GM19035 (cell line): ENCODE measurements at regions not wholly inside any gene's neighbourhood (a gene's known extent, or its start where the extent isn't known, plus 50 kb on each side); places are given as distances from the start of the nearest gene placed in this dataset.
"Not testable (repeated sequence)": the region's sequence is repeated elsewhere in the genome, so short reads cannot be mapped to it uniquely, and the experiment has no call there.

Experiments used
- ATAC-seq: cut with Tn5 transposase; IDR thresholded peaks from one replicate; pipeline ENCODE4 v1.9.1; 2021; ENCODE audit not compliant: unreplicated experiment

GRCh38 chr10:109215291-109216075 is 707.8 kb downstream of the XPNPEP1 start:
- ATAC-seq, result no peak

DNA sequence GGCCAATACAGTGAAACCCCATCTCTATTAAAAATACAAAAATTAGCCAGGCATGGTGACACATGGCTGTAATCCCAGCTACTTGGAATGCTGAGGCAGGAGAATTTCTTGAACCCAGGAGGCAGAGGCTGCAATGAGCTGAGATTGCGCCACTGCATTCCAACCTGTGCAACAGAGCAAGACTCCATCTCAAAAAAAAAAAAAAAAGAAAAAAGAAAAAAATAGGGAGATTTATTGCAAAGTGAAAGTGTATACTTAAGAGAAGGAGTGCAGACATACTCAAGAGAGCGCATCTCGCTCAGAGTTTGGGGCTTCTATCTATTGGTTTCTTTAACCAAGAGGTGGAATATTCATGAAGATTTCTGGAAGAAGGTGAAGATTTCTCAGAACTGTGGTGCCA is 708.4 kb downstream of the XPNPEP1 start:
- ATAC-seq, result not testable (repeated sequence)

GRCh38 chr10:109207361-109207760 is 716.0 kb downstream of the XPNPEP1 start:
- ATAC-seq, result no peak

DNA sequence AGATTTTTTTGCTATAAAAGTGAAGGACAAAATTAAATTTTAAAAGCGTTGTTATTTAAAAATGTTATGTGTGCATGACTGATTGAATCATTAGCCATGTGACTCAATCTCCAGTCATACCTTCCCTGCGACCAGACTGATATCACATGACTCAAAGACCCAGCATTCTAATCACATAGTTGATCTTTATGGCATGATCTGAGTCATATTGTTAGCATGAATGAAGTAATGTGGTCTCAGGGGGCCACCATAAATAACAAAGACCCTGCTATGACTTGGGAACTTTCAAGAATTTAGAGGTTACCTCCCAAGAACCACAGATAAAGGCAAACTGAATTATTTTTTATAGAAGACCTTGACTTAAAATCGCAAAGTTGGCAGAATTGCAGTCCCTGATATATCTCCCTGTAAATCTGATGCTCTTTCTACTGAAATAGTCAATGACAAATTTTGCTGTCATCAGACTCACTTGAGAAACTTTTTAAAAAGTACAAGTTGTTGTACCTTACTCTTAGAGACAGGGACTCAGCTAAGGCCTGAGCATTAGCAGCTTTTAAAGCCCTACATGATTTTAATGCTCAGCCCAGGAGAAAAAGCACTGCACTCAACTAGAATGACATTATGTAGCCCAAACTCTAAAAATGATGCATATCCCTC is 717.3 kb downstream of the XPNPEP1 start:
- ATAC-seq, result no peak

DNA sequence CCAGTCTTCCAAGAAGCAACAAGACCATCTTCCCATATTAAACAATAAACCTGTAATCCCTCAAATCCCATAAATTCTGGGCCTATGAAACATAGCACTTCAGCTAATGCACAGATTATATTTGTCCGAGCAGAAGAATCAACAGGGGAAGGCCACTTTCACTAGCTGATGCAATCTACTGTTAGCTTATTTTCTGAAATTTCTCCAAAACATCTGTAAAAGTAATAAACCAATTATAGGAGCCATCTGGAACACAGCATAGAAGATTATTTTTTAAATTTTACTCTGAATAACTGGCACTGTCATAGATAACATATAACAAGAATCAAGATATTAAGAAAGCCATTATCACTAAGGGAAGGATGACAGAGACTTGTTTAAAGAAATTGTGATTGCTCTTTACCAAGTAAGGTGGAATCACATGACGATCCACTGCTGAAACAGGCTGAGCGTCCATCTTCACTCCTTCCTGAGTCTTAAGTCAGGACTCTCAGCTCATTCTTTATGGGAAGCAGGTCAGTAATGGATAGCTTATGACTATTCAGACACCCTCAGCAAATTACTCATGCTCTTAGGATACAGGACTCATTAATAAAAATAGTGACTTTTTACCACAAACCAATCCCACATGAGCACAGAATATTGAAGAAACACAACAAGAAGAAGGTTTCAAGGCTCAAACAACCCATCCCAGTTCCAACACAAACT is 719.5 kb downstream of the XPNPEP1 start:
- no peak for ATAC-seq

- no peak for ATAC-seq
Measured at GRCh38 chr10:109202111-109202510, 721.2 kb downstream of the XPNPEP1 start.

DNA sequence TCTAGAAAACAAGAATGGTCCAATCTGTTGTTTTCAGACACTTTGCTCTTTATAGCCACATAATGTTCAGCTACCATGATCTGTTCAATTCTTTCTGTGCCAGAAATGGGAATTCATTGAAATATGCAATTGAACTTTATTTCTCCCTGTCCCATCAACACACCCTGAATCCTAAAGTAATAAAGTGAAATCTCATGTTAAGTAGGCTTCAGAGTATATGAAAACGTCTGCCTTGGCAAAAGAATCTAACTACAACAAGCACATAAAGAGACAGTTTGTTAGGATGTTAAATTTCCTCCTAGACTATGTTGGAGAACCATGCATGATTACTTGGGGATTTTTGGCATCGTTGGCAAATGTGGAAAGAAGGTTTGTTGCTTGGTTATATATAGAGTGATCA is 722.7 kb downstream of the XPNPEP1 start:
- no peak for ATAC-seq

DNA sequence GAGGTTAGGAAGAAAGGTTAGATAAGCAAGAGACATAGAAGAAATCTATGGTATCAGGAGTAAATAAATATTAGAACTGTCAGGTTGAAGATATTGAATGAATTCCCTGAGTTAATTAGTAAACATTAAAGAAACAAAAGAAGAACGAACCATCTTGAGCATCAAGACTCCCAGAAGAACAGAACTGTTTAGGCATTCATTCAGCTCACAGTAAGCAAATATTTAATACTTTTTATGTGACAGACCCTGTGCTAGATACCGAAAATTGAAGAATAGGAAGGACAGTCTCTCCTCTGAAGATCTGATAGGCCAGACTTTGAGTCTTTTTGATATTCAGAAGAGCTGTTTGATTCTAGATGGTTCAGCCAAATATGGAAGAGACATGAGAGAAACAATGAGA is 731.5 kb downstream of the XPNPEP1 start:
- no peak for ATAC-seq

- ATAC-seq, result no peak
Measured at GRCh38 chr10:109191341-109191740, 732.0 kb downstream of the XPNPEP1 start.

- ATAC-seq, result no peak
Measured at GRCh38 chr10:109187677-109188076, 735.6 kb downstream of the XPNPEP1 start.

DNA sequence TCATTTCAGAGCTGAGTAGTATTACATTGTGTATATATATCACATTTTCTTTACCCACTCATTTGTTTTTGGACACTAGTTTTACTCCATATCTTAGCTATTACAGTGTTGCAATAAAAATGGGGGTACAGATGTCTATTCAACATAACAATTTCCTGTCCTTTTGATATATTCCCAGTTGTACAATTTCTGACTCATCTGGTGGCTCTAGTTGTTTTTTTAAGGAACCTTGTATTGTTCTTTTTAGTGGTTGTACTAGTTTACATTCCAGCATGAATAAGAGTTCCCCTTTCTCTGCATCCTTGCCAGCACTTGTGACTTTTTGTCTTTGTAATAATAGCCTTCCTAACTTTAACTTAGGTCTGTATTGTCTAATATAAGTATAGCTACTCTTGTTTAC is 739.9 kb downstream of the XPNPEP1 start:
- no peak for ATAC-seq

GRCh38 chr10:109178591-109178990 is 744.7 kb downstream of the XPNPEP1 start:
- ATAC-seq, result no peak

GRCh38 chr10:109174526-109174925 is 748.8 kb downstream of the XPNPEP1 start:
- no peak for ATAC-seq

DNA sequence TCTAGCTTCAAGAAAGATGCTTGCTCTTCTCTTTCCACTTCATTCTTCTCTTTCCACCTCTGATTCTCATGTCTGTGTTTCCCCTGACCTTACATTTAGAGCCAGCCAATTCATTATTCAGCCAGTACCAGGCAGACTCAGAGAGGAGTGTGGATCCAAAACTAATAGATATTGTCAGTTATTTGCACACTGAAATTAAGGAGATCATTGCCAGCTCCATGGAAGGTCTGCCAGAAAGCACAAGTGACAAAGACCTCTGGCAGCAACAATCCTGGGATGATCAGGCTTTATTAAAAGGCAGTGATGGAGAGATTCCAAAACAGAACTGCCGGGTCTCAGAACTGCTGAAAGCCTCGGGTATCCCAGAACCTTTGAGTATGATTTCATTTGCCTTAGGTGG is 749.4 kb downstream of the XPNPEP1 start:
- no peak for ATAC-seq

DNA sequence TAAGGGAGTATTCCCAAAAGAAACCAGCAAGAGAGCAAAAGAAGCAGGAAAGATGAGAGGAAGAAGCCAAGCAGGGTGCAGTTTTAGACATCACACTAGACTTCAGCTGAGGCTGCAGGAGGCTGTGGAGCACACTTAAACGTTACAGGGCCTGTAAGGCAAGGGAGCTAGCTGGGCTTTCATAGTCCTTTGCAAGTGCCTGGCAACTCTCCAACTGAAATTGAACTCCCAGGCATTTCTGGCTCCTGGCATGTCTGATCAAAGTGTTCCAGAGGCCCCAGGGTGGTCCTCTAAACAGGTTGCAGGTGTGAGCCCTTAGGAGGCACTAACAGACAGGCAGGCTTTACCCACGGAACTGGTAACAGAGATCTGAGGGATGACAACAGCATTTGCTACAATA is 750.2 kb downstream of the XPNPEP1 start:
- no peak for ATAC-seq

- ATAC-seq, result no peak
Measured at GRCh38 chr10:109166935-109167334, 756.4 kb downstream of the XPNPEP1 start.

- ATAC-seq, result no peak
Measured at GRCh38 chr10:109159351-109159750, 764.0 kb downstream of the XPNPEP1 start.

DNA sequence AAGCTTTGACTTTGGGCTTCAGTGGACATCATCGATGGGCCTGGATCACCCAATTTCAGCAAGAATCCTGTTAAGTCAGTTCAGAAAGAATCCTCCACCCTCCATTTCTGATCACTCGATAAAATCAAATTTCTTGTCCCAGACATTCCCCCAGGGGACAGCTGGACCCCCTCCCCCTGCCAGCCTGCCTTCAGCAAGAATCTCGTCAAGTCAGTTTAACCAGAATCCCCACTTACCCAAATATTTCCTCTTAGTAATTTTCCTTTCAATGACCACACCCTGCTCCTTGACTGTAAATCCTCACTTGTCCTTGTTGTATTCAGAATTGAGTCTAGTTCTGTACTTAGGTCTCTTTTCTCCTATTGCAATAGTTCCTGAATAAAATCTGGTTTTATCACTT is 766.9 kb downstream of the XPNPEP1 start:
- ATAC-seq, result no peak

GRCh38 chr10:109149666-109150350 is 773.5 kb downstream of the XPNPEP1 start:
- ATAC-seq, result no peak

DNA sequence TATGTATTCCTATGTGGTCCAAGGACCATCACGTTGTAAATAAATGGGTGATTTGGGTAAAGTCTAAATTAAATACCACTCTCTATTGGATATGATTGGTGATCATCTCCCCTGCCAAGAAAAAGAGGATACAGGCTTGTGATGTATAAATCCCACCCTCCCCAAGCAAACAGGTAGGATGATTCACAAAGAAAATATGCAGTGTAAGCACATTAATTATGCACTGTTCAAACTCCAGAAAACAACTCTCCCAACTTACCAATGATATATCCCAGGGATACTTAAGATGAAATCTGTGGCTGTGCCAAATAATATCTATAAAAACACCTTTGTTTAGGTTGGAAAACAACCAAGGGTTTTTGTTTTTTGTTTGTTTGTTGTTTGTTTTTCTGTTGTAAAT is 795.9 kb downstream of the XPNPEP1 start:
- ATAC-seq, result no peak

- ATAC-seq, result no peak
Measured at GRCh38 chr10:109126541-109126940, 796.8 kb downstream of the XPNPEP1 start.
